IPS-11a (cell line): ENCODE measurements at regions not wholly inside any gene's neighbourhood (a gene's known extent, or its start where the extent isn't known, plus 50 kb on each side); places are given as distances from the start of the nearest gene placed in this dataset.

ENCODE experiments used
- H3K4me3 ChIP-seq: one replicate; pipeline ENCODE4 v1.5.1; 2013; ENCODE audit warnings: low read depth, low read length, control low read depth

GRCh38 chr7:132672200-132672990 is 96.1 kb upstream of the PLXNA4 start:
- no peak overlapping the region for H3K4me3 ChIP-seq

- no peak overlapping the region for H3K4me3 ChIP-seq
Measured at GRCh38 chr7:132666774-132667172, 90.5 kb upstream of the PLXNA4 start.

GRCh38 chr7:132666071-132666773 is 90.0 kb upstream of the PLXNA4 start:
- no peak overlapping the region for H3K4me3 ChIP-seq

DNA sequence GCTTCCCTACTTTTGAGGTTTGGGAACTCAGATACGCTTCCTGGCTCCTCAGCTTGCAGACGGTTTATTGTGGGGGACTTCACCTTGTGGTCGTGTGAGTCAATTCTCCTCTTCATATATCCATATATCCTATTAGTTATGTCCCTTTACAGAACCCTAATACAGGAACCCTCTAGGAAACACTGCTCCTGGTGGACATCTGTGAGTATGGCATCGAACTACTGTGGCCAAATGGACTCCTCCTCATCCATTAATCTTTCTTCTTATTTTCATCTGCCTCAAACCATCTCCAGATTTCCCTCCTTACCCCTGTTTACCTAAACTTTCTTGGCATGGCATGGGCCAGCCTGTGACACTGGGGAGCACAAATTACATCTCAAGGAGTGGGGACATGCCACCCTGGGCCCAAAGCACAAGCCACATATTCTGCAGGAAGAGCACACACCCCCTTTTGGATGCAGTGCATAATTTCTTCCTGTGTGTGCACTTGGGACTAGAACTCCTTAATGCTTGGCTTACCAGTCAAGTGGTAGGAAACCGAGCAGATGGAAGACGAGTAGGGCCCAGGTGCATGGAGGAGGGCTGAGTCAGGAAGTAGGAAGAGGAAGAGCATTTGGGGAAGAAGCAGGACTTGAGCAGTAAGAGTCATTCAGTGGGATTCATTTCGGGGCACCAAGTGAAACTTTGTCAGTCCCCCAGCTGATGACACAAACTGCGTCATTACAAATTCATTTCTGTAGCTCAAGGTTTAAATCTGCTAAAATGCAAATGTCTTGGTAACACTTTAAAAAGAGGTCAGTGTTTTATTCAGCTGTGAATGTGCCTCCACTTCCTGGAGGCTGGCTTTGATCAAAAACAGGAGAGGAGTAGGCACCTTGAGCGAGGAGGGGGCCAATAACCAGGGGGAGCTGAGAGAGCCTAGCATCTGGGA is 80.8 kb upstream of the PLXNA4 start:
- no peak overlapping the region for H3K4me3 ChIP-seq

DNA sequence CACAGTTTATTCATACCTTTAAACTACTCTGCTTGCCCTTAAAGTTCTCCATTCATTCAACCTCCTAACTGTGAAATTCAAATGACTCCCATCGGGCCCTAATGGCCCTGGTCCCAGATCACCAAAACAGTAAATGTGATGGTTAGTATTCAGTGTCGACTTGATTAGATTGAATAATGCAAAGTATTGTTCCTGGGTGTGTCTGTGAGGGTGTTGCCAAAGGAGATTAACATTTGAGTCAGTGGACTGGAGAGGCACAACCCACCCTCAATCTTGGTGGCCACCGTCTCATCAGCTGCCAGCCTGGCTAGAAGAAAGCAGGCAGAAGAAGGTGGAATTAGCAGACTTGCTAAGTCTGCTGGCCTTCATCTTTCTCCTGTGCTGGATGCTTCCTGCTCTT is 80.1 kb upstream of the PLXNA4 start:
- no peak overlapping the region for H3K4me3 ChIP-seq

- H3K4me3 ChIP-seq, result peak overlapping the region; percentile 8
Measured at GRCh38 chr7:132655131-132655727, 79.0 kb upstream of the PLXNA4 start.

- H3K4me3 ChIP-seq, result no peak overlapping the region
Measured at GRCh38 chr7:132654150-132654549, 77.9 kb upstream of the PLXNA4 start.

DNA sequence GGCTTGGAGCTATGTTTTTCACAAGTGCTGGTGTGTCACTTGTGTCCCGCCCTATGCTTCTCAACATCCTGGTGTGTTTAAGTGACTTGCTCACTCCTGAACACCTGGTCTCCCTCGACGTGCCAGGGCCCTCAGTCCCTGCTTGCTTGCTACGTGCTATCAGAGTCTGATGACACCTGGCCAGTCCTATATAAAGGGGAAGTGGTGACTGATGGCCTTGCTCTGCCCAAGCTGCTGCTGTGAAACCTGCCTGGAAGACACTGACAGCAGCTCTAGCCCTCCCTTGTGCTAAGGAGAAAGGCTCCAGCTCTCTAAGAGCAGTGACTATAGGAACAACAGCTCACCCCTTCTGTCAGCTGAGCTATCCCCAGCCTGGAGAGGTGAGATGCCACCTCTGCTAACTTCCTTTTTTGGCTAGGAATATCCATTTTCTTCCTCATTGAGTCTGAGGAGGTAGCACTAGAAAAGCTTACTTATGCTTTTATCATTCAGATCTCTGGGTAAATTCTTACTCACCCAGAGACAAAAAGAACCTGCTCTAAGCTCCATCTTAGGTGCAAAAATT is 77.2 kb upstream of the PLXNA4 start:
- no peak overlapping the region for H3K4me3 ChIP-seq

DNA sequence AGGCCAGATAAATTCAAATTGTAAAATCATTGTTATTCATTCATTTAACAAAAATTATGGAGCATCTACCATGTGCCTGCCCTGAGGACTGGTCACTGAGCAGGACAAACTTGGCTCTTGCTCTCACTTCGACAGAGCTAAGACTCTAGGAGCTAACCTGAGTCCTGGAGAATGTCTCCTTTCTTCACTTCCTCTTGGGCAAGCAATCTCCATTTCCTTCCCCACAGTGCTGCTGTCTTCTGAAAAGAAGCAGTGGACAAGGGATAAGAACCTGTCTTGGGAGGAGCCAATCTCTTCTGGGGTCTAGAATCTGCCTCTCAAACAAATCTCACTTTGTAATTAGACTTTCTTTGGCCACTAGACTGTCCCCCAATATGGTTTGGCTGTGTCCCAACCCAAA is 76.2 kb upstream of the PLXNA4 start:
- H3K4me3 ChIP-seq, result no peak overlapping the region

- H3K4me3 ChIP-seq, result no peak overlapping the region
Measured at GRCh38 chr7:132650498-132650897, 74.2 kb upstream of the PLXNA4 start.

GRCh38 chr7:132647311-132647710 is 71.0 kb upstream of the PLXNA4 start:
- no peak overlapping the region for H3K4me3 ChIP-seq

DNA sequence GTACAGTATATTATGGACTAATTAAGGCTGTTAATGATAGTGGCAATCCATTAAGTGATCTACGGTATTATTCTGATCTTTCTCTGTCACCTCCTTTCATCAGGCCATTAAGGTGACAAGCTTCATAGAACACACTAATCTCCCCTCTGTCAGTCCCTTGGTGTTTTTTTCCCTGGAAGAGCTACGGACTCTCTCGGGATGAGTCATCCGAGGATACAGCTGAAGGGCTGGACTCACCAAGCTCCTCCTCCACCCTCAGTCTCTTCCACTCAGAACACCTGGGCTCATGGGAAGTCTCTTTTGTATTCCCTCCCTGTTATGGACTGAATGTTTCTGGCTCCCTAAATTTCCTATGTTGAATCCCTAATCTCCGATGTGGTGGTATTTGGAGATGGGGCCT is 69.8 kb upstream of the PLXNA4 start:
- H3K4me3 ChIP-seq, result no peak overlapping the region

DNA sequence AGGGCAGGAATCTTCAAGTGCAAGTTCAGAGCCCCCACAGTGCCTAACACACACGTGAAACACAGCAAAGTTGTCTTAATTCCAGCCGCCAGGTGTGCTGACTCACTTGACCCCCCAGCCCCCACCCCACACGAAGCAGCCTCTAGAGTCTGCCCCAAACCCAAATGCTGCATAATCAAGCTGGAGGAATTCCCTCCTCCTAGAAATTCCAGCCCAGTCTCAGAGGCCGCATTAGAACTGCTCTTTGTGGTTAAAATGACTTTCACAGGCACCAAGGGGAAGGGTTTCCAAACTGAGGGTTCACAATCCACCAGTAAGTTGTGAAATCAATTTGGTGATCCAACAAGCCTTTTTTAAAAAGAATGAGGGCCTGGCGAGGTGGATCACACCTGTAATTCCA is 67.0 kb upstream of the PLXNA4 start:
- no peak overlapping the region for H3K4me3 ChIP-seq

GRCh38 chr7:132641238-132641637 is 65.0 kb upstream of the PLXNA4 start:
- no peak overlapping the region for H3K4me3 ChIP-seq

GRCh38 chr7:132639983-132640382 is 63.7 kb upstream of the PLXNA4 start:
- H3K4me3 ChIP-seq, result no peak overlapping the region

DNA sequence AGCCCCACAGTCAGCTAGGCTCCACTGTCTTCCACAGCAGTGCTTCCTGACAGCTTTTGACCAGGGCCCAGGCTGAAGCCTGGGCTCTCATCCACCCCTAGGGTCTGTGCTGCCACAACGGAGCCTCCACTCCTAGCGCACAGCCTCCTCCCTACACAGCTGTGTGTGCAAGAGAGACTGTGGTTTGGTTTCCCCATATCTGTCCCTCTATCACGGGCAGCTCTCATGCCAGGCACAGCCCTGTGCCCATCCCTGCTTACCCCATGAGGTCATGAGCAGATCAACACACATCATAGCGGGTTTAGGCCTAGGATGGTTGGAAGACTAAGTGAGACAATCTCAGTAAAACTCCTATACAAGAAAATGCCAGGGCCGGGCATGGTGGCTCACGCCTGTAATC is 61.7 kb upstream of the PLXNA4 start:
- no peak overlapping the region for H3K4me3 ChIP-seq

GRCh38 chr7:132636581-132636980 is 60.3 kb upstream of the PLXNA4 start:
- H3K4me3 ChIP-seq, result no peak overlapping the region

GRCh38 chr7:132635127-132635526 is 58.9 kb upstream of the PLXNA4 start:
- H3K4me3 ChIP-seq, result no peak overlapping the region

- H3K4me3 ChIP-seq, result no peak overlapping the region
Measured at GRCh38 chr7:132630834-132631233, 54.6 kb upstream of the PLXNA4 start.
